Dermis blood vessel endothelial cell (primary cell): ENCODE measurements at regions not wholly inside any gene's neighbourhood (a gene's known extent, or its start where the extent isn't known, plus 50 kb on each side); places are given as distances from the start of the nearest gene placed in this dataset.

ENCODE experiments used
- DNase-seq: peaks from one replicate; pipeline ENCODE4 v3.0.0; 2010

DNA sequence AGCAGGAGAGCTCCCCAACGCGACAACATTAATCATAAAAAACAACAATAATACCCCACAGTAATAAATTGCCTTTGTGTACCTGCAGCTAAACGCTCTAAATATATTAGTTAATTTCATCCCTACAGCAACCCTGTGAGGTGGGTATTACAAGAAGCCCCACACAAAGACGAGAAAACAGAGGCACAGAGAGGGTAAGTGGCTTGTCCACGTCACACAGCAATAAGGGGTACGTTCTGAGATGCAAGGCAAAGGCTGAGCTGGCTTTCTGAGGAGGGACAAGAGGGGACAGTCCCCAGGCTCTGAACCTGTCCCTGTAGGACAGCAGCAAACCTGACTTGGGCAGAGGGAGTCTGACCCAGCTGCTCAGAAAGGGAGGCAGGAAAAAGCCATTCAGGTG, 78.2 kb downstream of the NCOR2 start:
- DNase-seq: no peak

GRCh38 chr12:124488520-124488919, 78.9 kb downstream of the NCOR2 start:
- no peak for DNase-seq

DNA sequence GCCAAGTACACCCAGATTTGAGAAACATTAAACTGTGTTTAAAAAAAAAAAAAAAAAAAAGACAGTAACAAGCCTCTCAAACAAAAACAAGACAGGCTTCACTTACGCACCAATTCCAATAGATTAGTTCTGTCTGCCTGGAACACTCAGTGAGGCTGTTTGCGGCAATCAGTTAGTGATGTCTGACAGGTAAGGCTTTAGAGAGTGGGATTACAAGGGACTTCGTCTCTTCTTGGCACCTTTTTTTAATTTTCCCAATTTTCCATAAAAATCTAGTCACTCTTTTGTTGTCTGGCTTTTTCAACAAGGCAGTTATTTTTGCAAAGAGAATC, 79.6 kb downstream of the NCOR2 start:
- no peak for DNase-seq

DNA sequence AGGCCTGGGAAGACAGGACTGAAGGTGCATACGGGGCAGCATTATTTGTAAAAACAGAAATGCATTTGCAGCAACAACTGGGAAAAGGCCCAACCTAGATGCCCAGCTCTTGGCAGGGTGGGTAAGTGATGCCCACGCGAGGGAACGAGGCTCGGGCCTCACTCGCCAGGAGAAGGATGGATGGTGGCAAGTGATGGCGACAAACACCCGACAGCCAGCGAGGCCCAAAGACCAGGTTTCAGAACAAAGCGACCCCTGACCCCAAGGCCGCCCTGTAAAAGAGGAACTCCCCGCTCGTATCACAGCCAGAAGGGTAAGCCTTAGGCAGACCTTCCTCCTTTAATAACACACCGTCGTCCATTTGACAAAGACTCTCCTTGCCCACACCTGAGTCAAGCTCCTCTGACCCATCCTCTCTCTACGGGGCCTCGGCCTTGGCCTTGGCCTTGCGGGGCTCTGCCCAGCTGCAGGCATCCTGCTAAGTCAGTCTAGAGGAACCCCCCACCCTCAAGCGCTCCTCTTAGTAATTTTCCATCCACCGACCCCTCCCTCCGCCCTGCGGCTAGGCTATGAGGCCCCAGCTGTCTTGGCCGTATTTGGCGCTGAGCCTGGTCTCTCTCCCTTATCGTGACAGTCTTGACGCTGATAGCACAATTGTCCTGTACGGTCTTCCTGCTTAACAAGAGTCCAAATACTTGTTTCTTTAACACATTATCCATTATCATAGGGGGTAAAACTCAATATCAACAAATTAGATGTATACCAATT, 80.2 kb downstream of the NCOR2 start:
- DNase-seq: no peak

GRCh38 chr12:124486346-124486963, 81.0 kb downstream of the NCOR2 start:
- no peak for DNase-seq

DNA sequence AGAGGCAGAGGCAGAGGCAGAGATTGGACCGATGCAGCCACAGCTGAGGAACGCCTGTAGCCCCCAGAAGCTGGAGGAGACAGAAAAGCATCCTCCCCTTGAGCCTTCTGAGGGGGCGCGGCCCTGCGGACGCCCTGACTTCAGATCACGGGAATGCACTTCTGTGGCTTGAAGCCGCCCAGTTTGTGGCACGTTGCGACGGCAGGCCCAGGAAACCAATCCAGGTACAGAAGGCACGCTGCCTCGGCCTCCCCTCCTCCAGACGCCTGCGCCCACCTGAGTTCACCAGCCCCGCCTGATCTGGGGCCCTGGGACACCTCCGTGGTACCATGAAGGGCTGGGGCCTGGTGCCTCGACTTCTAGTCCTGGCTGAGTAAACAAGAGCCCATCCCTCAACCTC, 82.0 kb downstream of the NCOR2 start:
- DNase-seq: no peak

- DNase-seq: no peak
These were observed 82.9 kb downstream of the NCOR2 start for GRCh38 chr12:124484526-124484953.

DNA sequence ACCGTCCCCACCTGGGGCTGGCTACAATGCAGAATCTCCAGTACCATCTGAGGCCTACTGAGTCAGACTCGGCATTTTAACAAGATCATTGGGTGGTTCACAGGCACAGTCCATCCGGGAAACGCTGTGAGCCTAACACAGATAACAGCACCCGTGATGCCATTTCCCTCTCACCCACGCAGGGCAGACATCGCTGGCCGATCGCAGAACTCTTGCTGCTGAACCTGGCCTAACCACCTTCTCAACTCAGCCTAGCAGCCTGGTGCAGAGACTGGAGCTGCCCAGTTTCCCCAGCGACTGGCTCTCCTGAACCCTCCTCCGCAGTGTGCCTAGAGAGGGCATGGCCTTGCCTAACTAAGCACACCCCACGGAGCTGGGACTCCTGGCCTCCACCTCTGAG, 83.3 kb downstream of the NCOR2 start:
- no peak for DNase-seq

GRCh38 chr12:124482901-124483799, 84.3 kb downstream of the NCOR2 start:
- DNase-seq: no peak

GRCh38 chr12:124482567-124482893, 84.9 kb downstream of the NCOR2 start:
- DNase-seq: no peak

- no peak for DNase-seq
These were observed 85.4 kb downstream of the NCOR2 start for GRCh38 chr12:124481772-124482566.

GRCh38 chr12:124481257-124481750, 86.1 kb downstream of the NCOR2 start:
- no peak for DNase-seq

GRCh38 chr12:124480469-124481256, 86.7 kb downstream of the NCOR2 start:
- DNase-seq: peak; percentile 55

GRCh38 chr12:124479680-124480468, 87.5 kb downstream of the NCOR2 start:
- no peak for DNase-seq

GRCh38 chr12:124478985-124479645, 88.3 kb downstream of the NCOR2 start:
- no peak for DNase-seq

- DNase-seq: no peak
These were observed 89.0 kb downstream of the NCOR2 start for GRCh38 chr12:124478416-124478815.

DNA sequence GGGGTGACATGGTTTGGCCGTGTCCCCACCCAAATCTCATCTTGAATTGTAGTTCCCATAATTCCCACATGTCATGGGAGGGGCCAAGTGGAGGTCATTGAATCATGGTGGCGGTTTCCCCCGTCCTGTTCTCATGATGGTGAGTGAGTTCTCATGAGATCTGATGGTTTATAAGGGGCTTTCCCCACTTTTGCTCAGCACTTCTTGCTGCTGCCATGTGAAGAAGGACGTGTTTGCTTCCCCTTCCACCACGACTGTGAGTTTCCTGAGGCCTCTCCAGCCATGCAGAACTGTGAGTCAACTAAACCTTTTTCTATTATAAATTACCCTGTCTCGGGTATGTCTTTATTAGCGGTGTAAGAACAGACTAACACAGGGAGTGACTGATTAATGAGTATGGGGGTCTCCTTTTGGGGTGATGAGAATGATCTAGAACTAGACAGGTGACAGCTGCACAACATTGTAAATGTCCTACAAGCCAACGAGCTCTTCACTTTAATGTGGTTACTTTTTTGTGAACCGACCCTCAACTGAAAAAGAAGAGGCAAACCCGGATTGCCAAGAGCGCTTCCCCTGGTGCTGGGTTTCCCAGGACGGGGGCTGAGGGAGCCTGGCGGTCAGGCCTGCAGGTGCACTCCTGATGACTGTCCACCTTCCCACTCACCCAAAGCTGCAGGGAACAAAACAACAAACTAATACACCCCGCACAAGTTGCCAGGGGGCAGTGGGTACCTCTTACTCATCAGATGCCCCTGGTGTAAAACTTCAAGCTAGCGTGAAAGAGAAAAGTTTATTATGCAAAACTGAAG, 90.1 kb downstream of the NCOR2 start:
- DNase-seq: peak; percentile 14

DNA sequence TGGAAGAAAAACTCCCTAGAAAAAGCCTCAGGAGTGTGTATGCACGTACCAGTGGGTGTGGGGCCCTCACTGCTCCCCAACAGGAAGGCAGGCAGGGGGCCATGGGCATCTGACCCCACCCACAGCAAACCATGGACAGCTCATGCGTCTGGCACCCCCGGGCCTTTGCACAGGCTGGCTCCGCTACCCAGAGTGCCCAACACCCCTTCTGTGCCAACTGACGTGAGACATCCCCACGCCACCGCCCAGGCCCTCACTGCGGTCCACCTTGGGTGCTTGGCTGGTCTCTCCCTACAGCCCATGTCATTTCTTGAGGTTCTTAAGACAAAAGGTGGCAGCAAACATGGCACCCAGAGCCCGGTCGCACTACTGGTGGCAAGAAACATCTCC, 91.4 kb downstream of the NCOR2 start:
- DNase-seq: no peak

DNA sequence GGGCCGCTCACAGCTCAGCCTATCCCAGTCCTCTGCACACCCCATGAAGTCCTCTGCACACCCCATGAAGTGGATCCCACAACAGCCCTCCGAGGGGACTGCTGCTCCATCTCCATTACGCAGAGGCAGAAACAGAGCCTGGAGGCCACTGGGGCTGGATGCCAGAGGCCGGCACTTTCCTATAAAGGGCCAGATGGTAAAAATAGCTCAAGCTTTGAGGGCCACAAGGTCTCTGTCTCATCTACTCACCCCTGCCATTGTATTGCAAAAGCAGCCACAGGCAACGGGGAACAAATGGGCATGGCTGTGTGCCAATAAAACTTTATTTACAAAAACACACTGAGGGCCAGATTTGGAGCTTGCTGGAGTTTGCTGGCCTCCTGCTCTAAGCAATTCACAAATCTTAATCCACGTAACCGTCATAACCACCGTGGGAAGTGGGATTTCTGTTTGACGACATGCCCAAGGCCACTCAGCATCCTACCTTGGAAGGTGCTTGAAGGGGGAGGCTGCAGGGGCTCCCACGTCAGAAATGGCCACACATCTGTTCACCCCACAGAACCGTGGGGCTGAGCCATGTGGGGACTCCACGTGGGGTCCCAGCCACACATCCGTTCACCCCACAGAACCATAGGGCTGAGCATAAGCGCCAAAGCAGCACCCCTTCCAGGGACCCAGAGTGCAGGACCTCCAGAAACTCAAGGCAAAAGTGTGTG, 92.0 kb downstream of the NCOR2 start:
- no peak for DNase-seq
